SK-N-SH treated with all-trans-retinoic acid at 6 μM for 48 hours (cell line): ENCODE measurements at regions not wholly inside any gene's neighbourhood (a gene's known extent, or its start where the extent isn't known, plus 50 kb on each side); places are given as distances from the start of the nearest gene placed in this dataset.

Experiments
- ATAC-seq: fragments of 200-7000 bp; cut with Tn5 transposase; 3 replicates; pipeline ENCODE4 v1.9.1; 2020; ENCODE audit warnings: mild to moderate bottlenecking, moderate library complexity
- ARNTL ChIP-seq: fragments of 450-650 bp; formaldehyde crosslinking; IDR thresholded peaks from 2 replicates; pipeline ENCODE4 v1.5.0; 2020; ENCODE audit warnings: low read depth, mild to moderate bottlenecking, moderate library complexity, borderline replicate concordance
- BACH2 ChIP-seq: fragments of 250-450 bp; sonication (Bioruptor Pico); IDR thresholded peaks from 2 replicates; pipeline ENCODE4 v1.9.0; 2021; ENCODE audit warnings: mild to moderate bottlenecking, borderline replicate concordance
- CSDC2 ChIP-seq: fragments of 250-450 bp; sonication (Bioruptor Pico); IDR thresholded peaks from 2 replicates; pipeline ENCODE4 v1.5.0; 2020; ENCODE audit warnings: mild to moderate bottlenecking, moderate library complexity
- ESRRG ChIP-seq: fragments of 250-450 bp; sonication (Bioruptor Pico); IDR thresholded peaks from 2 replicates; pipeline ENCODE4 v1.6.1; 2021; ENCODE audit warnings: mild to moderate bottlenecking
- ISL1 ChIP-seq: fragments of 250-450 bp; sonication (Bioruptor Pico); IDR thresholded peaks from 2 replicates; pipeline ENCODE4 v2.1.2; 2022; ENCODE audit warnings: mild to moderate bottlenecking, moderate library complexity
- OSR1 ChIP-seq: fragments of 250-450 bp; sonication (Bioruptor Pico); IDR thresholded peaks from 2 replicates; pipeline ENCODE4 v1.8.0; 2022; ENCODE audit warnings: moderate library complexity, mild to moderate bottlenecking, inconsistent platforms
- PPARA ChIP-seq: fragments of 250-450 bp; sonication (Bioruptor Pico); IDR thresholded peaks from 2 replicates; pipeline ENCODE4 v1.5.0; 2020; ENCODE audit warnings: mild to moderate bottlenecking, borderline replicate concordance
- SNAI2 ChIP-seq: fragments of 250-450 bp; sonication (Bioruptor Pico); IDR thresholded peaks from 2 replicates; pipeline ENCODE4 v1.5.0; 2020; ENCODE audit warnings: mild to moderate bottlenecking, moderate library complexity
- TCF4 ChIP-seq: fragments of 250-450 bp; sonication (Bioruptor Pico); IDR thresholded peaks from 2 replicates; pipeline ENCODE4 v1.8.0; 2021; ENCODE audit warnings: mild to moderate bottlenecking, moderate library complexity, borderline replicate concordance
- ZC3H10 ChIP-seq: fragments of 250-450 bp; sonication (Bioruptor Pico); IDR thresholded peaks from 2 replicates; pipeline ENCODE4 v1.5.1; 2021; ENCODE audit warnings: mild to moderate bottlenecking, moderate library complexity
- ZFP3 ChIP-seq: fragments of 250-450 bp; sonication (Bioruptor Pico); IDR thresholded peaks from 2 replicates; pipeline ENCODE4 v1.5.0; 2020; ENCODE audit warnings: mild to moderate bottlenecking, moderate library complexity
- ZFP30 ChIP-seq: fragments of 450-650 bp; formaldehyde crosslinking; IDR thresholded peaks from 2 replicates; pipeline ENCODE4 v1.5.0; 2022; ENCODE audit warnings: mild to moderate bottlenecking, moderate library complexity
- ZNF565 ChIP-seq: fragments of 450-650 bp; formaldehyde crosslinking; conservative IDR thresholded peaks from 2 replicates; pipeline ENCODE4 v1.5.0; 2020; ENCODE audit warnings: low read depth, mild to moderate bottlenecking, moderate library complexity
- ZNF70 ChIP-seq: fragments of 450-650 bp; formaldehyde crosslinking; IDR thresholded peaks from 2 replicates; pipeline ENCODE4 v1.5.0; 2020; ENCODE audit warnings: mild to moderate bottlenecking, moderate library complexity
- ZNF8 ChIP-seq: fragments of 450-650 bp; formaldehyde crosslinking; IDR thresholded peaks from 2 replicates; pipeline ENCODE4 v1.5.0; 2020; ENCODE audit warnings: mild to moderate bottlenecking, moderate library complexity
- TF ChIP-seq, protein P1 (sequence below): fragments of 250-450 bp; sonication (Bioruptor Pico); IDR thresholded peaks from 2 replicates; pipeline ENCODE4 v1.5.0; 2020; ENCODE audit warnings: mild to moderate bottlenecking, moderate library complexity
- TF ChIP-seq, protein P2 (sequence below): fragments of 250-450 bp; sonication (Bioruptor Pico); IDR thresholded peaks from 2 replicates; pipeline ENCODE4 v1.5.1; 2020; ENCODE audit warnings: low read depth, mild to moderate bottlenecking, moderate library complexity
- TF ChIP-seq, protein P3 (sequence below): fragments of 250-450 bp; sonication (Bioruptor Pico); IDR thresholded peaks from 2 replicates; pipeline ENCODE4 v1.5.1; 2021; ENCODE audit warnings: mild to moderate bottlenecking, moderate library complexity
- TF ChIP-seq, protein P4 (sequence below): fragments of 250-450 bp; sonication (Bioruptor Pico); IDR thresholded peaks from 2 replicates; pipeline ENCODE4 v1.8.0; 2020; ENCODE audit warnings: mild to moderate bottlenecking, moderate library complexity, borderline replicate concordance

DNA sequence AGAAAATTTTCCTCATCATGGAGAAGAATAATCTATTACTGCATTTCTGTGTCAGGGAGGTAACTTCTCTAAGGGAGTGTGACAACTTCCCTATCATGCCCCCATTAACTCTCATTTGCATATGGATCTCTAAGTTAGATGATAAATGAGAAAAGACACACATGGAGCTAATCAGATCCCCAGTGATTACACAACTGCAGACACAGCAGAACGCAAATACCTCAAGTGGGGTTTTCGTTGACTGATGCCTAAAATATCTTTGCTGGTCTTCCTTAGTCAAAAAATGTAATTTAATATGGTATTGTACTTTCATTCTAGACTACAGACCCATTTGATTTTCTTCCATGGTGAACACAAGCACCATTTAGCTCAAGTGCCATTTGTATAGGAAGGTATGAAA, 630.5 kb downstream of the TBL1XR1 start:
- no peak for TF ChIP-seq BACH2 (CRISPR knock-in tag)
- ATAC-seq, result no peak

DNA sequence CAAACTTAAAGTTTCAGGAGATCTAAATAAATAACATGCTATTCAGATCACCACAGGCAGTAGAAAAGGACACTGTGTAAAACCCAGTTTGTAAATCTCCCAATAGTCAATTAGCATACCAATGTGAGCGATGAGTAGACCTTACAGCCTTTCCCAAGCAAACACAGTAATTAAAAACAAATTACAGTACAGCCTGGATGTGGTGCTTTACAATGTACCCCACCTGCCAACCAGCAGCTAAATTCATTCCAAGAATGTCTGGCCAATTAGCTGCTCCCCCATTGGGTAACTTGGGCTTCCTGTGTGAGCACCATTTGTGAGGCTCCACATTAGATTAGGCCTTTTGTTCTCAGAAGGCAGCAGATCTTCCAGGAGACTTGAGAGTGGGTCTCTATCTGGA, 635.0 kb downstream of the TBL1XR1 start:
- TF ChIP-seq ZFP3 (no peak), OSR1 (no peak), TCF4 (CRISPR knock-in tag) (no peak), ARNTL (CRISPR knock-in tag) (no peak), ISL1 (CRISPR knock-in tag) (no peak), SNAI2 (CRISPR knock-in tag) (no peak), ZNF8 (CRISPR knock-in tag) (no peak), ZFP30 (CRISPR knock-in tag) (no peak), ZC3H10 (CRISPR knock-in tag) (no peak), BACH2 (CRISPR knock-in tag) (no peak), CSDC2 (CRISPR knock-in tag) (no peak)
- TF ChIP-seq, protein P1, sequence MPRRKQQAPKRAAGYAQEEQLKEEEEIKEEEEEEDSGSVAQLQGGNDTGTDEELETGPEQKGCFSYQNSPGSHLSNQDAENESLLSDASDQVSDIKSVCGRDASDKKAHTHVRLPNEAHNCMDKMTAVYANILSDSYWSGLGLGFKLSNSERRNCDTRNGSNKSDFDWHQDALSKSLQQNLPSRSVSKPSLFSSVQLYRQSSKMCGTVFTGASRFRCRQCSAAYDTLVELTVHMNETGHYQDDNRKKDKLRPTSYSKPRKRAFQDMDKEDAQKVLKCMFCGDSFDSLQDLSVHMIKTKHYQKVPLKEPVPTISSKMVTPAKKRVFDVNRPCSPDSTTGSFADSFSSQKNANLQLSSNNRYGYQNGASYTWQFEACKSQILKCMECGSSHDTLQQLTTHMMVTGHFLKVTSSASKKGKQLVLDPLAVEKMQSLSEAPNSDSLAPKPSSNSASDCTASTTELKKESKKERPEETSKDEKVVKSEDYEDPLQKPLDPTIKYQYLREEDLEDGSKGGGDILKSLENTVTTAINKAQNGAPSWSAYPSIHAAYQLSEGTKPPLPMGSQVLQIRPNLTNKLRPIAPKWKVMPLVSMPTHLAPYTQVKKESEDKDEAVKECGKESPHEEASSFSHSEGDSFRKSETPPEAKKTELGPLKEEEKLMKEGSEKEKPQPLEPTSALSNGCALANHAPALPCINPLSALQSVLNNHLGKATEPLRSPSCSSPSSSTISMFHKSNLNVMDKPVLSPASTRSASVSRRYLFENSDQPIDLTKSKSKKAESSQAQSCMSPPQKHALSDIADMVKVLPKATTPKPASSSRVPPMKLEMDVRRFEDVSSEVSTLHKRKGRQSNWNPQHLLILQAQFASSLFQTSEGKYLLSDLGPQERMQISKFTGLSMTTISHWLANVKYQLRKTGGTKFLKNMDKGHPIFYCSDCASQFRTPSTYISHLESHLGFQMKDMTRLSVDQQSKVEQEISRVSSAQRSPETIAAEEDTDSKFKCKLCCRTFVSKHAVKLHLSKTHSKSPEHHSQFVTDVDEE (CRISPR knock-in tag), result no peak
- TF ChIP-seq, all 23 proteins: peak for 0

DNA sequence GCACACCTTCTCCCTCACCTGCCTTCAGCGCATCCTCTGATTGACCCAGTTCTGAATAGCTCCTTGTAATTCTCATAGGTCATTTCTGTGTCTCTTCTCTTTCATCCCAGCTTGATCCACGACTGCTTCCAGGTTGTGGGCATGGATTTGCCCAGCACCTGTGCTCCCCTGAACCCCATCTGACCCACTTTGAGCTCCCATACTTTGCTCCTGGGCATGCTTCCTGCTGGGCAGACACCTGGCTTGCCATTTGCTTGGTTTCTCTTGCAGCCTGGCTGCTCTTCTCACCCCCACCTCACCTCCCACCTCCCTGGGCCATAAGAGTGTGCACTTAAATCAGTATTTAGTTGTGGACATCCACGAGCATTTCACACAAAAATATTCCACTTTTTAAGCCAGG, 635.5 kb downstream of the TBL1XR1 start:
- TF ChIP-seq, protein P2, sequence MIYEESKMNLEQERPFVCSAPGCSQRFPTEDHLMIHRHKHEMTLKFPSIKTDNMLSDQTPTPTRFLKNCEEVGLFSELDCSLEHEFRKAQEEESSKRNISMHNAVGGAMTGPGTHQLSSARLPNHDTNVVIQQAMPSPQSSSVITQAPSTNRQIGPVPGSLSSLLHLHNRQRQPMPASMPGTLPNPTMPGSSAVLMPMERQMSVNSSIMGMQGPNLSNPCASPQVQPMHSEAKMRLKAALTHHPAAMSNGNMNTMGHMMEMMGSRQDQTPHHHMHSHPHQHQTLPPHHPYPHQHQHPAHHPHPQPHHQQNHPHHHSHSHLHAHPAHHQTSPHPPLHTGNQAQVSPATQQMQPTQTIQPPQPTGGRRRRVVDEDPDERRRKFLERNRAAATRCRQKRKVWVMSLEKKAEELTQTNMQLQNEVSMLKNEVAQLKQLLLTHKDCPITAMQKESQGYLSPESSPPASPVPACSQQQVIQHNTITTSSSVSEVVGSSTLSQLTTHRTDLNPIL (CRISPR knock-in tag), result no peak
- no peak for TF ChIP-seq ZNF70 (CRISPR knock-in tag)

More for the DNA sequence above, 635.0 kb downstream of the TBL1XR1 start:
- ATAC-seq, result no peak

DNA sequence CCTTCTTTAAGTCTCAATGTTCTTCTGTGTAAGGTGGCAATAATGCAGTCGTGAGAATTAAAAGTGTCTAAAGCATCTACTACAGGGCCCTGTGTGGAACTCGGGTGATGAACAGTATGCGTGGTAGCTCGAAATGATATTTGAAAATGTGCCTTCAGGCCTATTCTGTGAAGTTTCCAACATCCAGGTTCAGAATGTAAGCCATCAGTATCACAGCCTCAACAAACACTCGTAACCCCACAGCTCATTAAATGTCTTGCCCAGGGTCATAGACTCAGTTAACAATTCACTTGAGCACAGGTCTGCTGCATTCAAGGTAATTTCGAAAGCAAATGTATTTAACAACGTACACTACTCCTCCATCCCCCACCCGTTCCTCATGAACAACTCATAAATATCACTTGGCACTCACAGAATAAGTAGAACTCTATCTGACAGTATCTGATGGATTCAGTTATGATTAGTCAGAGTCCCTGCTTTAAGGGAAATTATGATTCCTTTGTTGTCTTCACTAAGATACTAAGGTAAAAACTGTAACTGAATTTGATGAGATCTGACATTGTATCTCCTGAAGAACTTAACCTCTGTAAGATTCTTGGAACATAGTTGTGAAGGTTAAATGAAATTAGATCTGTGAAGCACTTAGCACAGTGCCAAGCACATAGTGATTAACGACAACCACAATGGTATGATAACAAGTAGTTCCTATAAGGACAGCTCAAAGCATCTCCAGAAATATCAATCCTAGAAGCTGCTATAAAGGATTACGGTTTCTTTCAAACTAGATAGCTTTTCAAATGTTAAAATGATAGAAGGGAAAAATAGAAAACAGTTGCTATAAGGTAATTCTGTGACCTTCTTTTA, 642.3 kb downstream of the TBL1XR1 start:
- no peak for ATAC-seq
- TF ChIP-seq, protein P3, sequence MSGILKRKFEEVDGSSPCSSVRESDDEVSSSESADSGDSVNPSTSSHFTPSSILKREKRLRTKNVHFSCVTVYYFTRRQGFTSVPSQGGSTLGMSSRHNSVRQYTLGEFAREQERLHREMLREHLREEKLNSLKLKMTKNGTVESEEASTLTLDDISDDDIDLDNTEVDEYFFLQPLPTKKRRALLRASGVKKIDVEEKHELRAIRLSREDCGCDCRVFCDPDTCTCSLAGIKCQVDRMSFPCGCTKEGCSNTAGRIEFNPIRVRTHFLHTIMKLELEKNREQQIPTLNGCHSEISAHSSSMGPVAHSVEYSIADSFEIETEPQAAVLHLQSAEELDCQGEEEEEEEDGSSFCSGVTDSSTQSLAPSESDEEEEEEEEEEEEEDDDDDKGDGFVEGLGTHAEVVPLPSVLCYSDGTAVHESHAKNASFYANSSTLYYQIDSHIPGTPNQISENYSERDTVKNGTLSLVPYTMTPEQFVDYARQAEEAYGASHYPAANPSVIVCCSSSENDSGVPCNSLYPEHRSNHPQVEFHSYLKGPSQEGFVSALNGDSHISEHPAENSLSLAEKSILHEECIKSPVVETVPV (CRISPR knock-in tag), result no peak
- TF ChIP-seq ISL1 (CRISPR knock-in tag), result peak; percentile 39

More for the DNA sequence above, 635.5 kb downstream of the TBL1XR1 start:
- ATAC-seq, result no peak

DNA sequence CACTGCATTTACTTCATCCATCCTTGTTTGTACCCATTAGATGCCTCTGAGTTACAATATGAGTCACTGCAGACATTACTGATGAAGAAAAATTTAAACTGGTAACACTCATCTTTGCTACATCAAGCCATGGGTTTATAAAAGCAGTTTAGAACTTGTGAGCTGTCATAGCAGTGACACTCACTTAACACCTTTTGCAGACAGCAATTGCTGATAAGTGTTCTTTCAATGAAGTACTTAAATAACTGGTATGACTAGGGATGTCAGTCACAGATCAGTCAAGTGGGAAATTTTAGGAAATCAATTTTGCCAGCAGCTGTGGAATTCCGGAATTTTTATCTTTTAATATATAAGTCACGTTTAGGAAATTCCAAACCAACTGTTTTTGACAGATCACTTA, 643.0 kb downstream of the TBL1XR1 start:
- TF ChIP-seq SNAI2 (CRISPR knock-in tag), result no peak
- TF ChIP-seq, protein P4, sequence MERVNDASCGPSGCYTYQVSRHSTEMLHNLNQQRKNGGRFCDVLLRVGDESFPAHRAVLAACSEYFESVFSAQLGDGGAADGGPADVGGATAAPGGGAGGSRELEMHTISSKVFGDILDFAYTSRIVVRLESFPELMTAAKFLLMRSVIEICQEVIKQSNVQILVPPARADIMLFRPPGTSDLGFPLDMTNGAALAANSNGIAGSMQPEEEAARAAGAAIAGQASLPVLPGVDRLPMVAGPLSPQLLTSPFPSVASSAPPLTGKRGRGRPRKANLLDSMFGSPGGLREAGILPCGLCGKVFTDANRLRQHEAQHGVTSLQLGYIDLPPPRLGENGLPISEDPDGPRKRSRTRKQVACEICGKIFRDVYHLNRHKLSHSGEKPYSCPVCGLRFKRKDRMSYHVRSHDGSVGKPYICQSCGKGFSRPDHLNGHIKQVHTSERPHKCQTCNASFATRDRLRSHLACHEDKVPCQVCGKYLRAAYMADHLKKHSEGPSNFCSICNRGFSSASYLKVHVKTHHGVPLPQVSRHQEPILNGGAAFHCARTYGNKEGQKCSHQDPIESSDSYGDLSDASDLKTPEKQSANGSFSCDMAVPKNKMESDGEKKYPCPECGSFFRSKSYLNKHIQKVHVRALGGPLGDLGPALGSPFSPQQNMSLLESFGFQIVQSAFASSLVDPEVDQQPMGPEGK (CRISPR knock-in tag), result no peak
- no peak for TF ChIP-seq PPARA (CRISPR knock-in tag)
- no peak for TF ChIP-seq ZNF565 (CRISPR knock-in tag)
- no peak for TF ChIP-seq ESRRG (CRISPR knock-in tag)
- no peak for ATAC-seq
